22Rv1 (cell line): ENCODE measurements at regions not wholly inside any gene's neighbourhood (a gene's known extent, or its start where the extent isn't known, plus 50 kb on each side); places are given as distances from the start of the nearest gene placed in this dataset.

Source experiments
- H3K27ac ChIP-seq: fragments of 450-650 bp; 2 replicates; pipeline ENCODE4 v1.5.1; 2017
- CTCF ChIP-seq: fragments of 450-650 bp; IDR thresholded peaks from 2 replicates; pipeline ENCODE4 v1.5.1; 2017; ENCODE audit warnings: mild to moderate bottlenecking
- ZFX ChIP-seq: fragments of 450-650 bp; IDR thresholded peaks from 2 replicates; pipeline ENCODE4 v1.6.1; 2017; ENCODE audit warnings: antibody characterized with exemption, borderline replicate concordance

DNA sequence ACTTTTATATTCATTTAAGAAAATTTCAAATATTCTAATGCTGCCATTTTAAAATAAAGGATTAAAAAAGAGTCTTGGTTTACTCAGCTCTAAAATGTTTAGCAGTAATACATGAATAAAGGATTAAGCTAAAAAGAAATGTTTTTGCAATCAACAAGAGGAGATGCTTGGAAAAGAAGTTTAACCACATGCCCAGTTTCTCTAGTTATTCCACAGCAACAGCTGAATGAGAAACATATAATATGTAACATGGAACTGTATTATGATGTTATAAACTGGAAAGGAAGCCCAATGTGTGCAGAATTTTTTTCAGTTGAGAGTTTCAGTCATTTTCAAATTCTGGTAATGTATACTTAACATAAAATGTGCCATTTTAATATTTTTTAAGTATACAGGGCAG lies 76.5 kb upstream of the ALDH1A1 start:
- H3K27ac ChIP-seq, result no peak overlapping the region
- no peak for TF ChIP-seq CTCF

DNA sequence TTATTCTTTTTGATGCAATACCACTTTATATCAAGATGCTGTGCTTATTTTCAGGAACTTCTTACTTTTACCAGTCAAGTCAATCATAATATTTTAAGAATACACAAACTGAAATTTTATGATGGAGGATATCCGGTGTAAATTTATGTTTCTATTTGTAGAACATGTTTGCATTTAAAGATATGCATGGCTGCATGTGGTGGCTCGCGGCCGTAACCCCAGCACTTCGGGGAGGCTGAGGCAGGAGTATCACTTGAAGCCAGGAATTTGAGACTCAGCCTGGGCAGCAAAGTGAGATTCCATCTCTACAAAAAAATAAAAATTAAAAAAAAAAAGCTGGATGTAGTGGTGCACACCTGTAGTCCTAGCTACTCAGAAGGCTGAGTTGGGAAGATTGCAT lies 73.5 kb upstream of the ALDH1A1 start:
- TF ChIP-seq ZFX (no peak), CTCF (no peak)
- H3K27ac ChIP-seq, result no peak overlapping the region

DNA sequence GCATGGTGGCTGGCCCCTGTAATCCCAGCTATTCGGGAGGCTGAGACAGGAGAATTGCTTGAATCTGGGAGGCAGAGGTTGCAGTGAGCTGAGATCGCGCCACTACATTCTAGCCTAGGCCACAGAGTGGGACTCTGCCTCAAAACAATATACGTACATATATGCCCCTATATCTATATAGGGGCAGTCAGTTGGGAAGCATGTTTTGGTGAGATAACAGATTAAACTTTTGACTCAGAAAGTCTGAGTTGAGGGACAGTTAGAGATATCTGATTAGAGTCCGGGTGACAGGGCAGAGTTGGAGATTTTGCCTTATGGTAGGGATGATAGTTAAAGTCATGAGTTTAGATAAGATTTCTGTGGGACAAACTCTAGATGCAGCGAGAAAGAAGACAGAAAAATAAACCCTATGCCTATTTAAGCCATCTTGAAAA lies 71.8 kb upstream of the ALDH1A1 start:
- H3K27ac ChIP-seq, result no peak overlapping the region
- TF ChIP-seq CTCF (no peak), ZFX (no peak)

- H3K27ac ChIP-seq, result no peak overlapping the region; the same call in 1 of the 2 replicates
- TF ChIP-seq CTCF (peak; percentile 93), ZFX (no peak)
Observed at GRCh38 chr9:73023025-73023541, 70.2 kb upstream of the ALDH1A1 start.

GRCh38 chr9:73022353-73022752 lies 69.5 kb upstream of the ALDH1A1 start:
- H3K27ac ChIP-seq, result no peak overlapping the region
- TF ChIP-seq CTCF, result no peak
- no peak for TF ChIP-seq ZFX

- no peak for TF ChIP-seq ZFX
- H3K27ac ChIP-seq, result no peak overlapping the region
Observed at GRCh38 chr9:73020877-73021276, 68.0 kb upstream of the ALDH1A1 start.

- TF ChIP-seq ZFX (no peak), CTCF (no peak)
- H3K27ac ChIP-seq, result no peak overlapping the region
Observed at GRCh38 chr9:73014011-73014410, 61.2 kb upstream of the ALDH1A1 start.

DNA sequence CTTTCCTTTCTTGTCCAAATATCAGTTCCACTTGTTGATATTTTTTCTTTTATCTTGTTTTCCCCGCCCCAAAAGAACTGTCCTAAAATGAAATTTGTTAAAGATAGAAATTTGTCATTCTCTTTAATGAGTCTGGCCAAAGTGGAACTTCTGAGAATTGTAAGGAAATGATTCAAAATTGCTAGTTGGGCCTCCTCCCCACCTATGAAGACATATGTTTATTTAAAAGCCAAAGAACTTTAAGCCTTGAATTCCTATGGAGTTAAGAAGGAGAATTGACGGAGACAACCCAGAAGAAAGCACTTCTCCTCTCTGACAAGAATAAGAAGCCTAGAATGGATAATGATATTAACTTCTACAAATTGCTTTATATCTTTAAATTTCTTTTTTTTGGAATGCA lies 59.1 kb upstream of the ALDH1A1 start:
- no peak for TF ChIP-seq ZFX
- no peak for TF ChIP-seq CTCF

More for the DNA sequence above, 59.1 kb upstream of the ALDH1A1 start:
- H3K27ac ChIP-seq, result no peak overlapping the region
